IPS-20b (cell line): ENCODE measurements at regions not wholly inside any gene's neighbourhood (a gene's known extent, or its start where the extent isn't known, plus 50 kb on each side); places are given as distances from the start of the nearest gene placed in this dataset.

Experiments
- H3K27ac ChIP-seq: one replicate; pipeline ENCODE4 v1.5.1; 2013; ENCODE audit warnings: low read length
- H3K27me3 ChIP-seq: 2 replicates; pipeline ENCODE4 v1.6.1; 2013; ENCODE audit warnings: mild to moderate bottlenecking, low read length, inconsistent platforms; ENCODE audit not compliant: insufficient read depth
- H3K36me3 ChIP-seq: 2 replicates; pipeline ENCODE4 v1.6.1; 2013; ENCODE audit warnings: low read depth, mild to moderate bottlenecking, inconsistent platforms, low read length, moderate library complexity; ENCODE audit not compliant: insufficient read depth
- H3K4me1 ChIP-seq: 2 replicates; pipeline ENCODE4 v1.6.1; 2013; ENCODE audit warnings: mild to moderate bottlenecking, control low read depth, inconsistent platforms, low read length, moderate library complexity; ENCODE audit not compliant: insufficient read depth
- H3K4me3 ChIP-seq: 2 replicates; pipeline ENCODE4 v1.5.1; 2013; ENCODE audit warnings: mild to moderate bottlenecking, low read length, inconsistent platforms
- H3K9ac ChIP-seq: 2 replicates; pipeline ENCODE4 v1.6.1; 2013; ENCODE audit warnings: low read depth, mild to moderate bottlenecking, inconsistent platforms, low read length, moderate library complexity
- H3K9me3 ChIP-seq: 2 replicates; pipeline ENCODE4 v1.6.1; 2013; ENCODE audit warnings: mild to moderate bottlenecking, low read depth, low read length, inconsistent platforms; ENCODE audit not compliant: insufficient read depth

- H3K4me1 ChIP-seq, result peaks cover 3% of the 10 kb centered on the region
- H3K4me3 ChIP-seq, result no peak overlapping the region
- H3K36me3 ChIP-seq, result no peaks in the 10 kb centered on the region
- H3K9ac ChIP-seq, result no peak overlapping the region
- no peaks in the 10 kb centered on the region for H3K9me3 ChIP-seq
- no peaks in the 10 kb centered on the region for H3K27me3 ChIP-seq
- no peak overlapping the region for H3K27ac ChIP-seq
Observed at GRCh38 chr6:139856562-139856961, 482.1 kb upstream of the CITED2 start.

GRCh38 chr6:139855671-139856311, 481.3 kb upstream of the CITED2 start:
- no peaks in the 10 kb centered on the region for H3K9me3 ChIP-seq
- no peak overlapping the region for H3K9ac ChIP-seq
- H3K27ac ChIP-seq, result no peak overlapping the region

GRCh38 chr6:139853302-139853992, 479.0 kb upstream of the CITED2 start:
- no peaks in the 10 kb centered on the region for H3K27me3 ChIP-seq
- no peak overlapping the region for H3K27ac ChIP-seq
- peaks cover 3% of the 10 kb centered on the region for H3K4me1 ChIP-seq
- no peaks in the 10 kb centered on the region for H3K9me3 ChIP-seq
- H3K4me3 ChIP-seq, result no peak overlapping the region
- H3K36me3 ChIP-seq, result no peaks in the 10 kb centered on the region
- H3K9ac ChIP-seq, result no peak overlapping the region

More at GRCh38 chr6:139855671-139856311, 481.3 kb upstream of the CITED2 start:
- Histone ChIP-seq H3K4me1 (peaks cover 3% of the 10 kb centered on the region), H3K27me3 (no peaks in the 10 kb centered on the region), H3K36me3 (no peaks in the 10 kb centered on the region), H3K4me3 (no peak overlapping the region)

- Histone ChIP-seq H3K27ac (no peak overlapping the region), H3K27me3 (no peaks in the 10 kb centered on the region), H3K9ac (no peak overlapping the region), H3K36me3 (no peaks in the 10 kb centered on the region), H3K4me1 (peaks cover 3% of the 10 kb centered on the region), H3K9me3 (no peaks in the 10 kb centered on the region), H3K4me3 (no peak overlapping the region)
Observed at GRCh38 chr6:139852488-139853140, 478.2 kb upstream of the CITED2 start.

GRCh38 chr6:139852067-139852466, 477.6 kb upstream of the CITED2 start:
- H3K9me3 ChIP-seq, result no peaks in the 10 kb centered on the region
- peaks cover 9% of the 10 kb centered on the region for H3K4me1 ChIP-seq
- no peak overlapping the region for H3K27ac ChIP-seq
- no peaks in the 10 kb centered on the region for H3K27me3 ChIP-seq
- H3K4me3 ChIP-seq, result no peak overlapping the region
- no peaks in the 10 kb centered on the region for H3K36me3 ChIP-seq
- no peak overlapping the region for H3K9ac ChIP-seq

- no peak overlapping the region for H3K4me3 ChIP-seq
- no peaks in the 10 kb centered on the region for H3K36me3 ChIP-seq
- H3K27ac ChIP-seq, result no peak overlapping the region
- no peaks in the 10 kb centered on the region for H3K27me3 ChIP-seq
- H3K9ac ChIP-seq, result no peak overlapping the region
- H3K9me3 ChIP-seq, result no peaks in the 10 kb centered on the region
- H3K4me1 ChIP-seq, result peaks cover 14% of the 10 kb centered on the region
Observed at GRCh38 chr6:139851206-139851605, 476.8 kb upstream of the CITED2 start.

GRCh38 chr6:139850512-139850911, 476.1 kb upstream of the CITED2 start:
- Histone ChIP-seq H3K27ac (no peak overlapping the region), H3K4me3 (no peak overlapping the region), H3K36me3 (no peaks in the 10 kb centered on the region), H3K9me3 (no peaks in the 10 kb centered on the region), H3K4me1 (peaks cover 14% of the 10 kb centered on the region), H3K27me3 (no peaks in the 10 kb centered on the region), H3K9ac (no peak overlapping the region)

- no peaks in the 10 kb centered on the region for H3K27me3 ChIP-seq
- H3K9ac ChIP-seq, result no peak overlapping the region
- no peaks in the 10 kb centered on the region for H3K36me3 ChIP-seq
- no peaks in the 10 kb centered on the region for H3K9me3 ChIP-seq
- H3K4me3 ChIP-seq, result no peak overlapping the region
- no peak overlapping the region for H3K27ac ChIP-seq
- peaks cover 12% of the 10 kb centered on the region for H3K4me1 ChIP-seq
Observed at GRCh38 chr6:139847457-139847813, 473.0 kb upstream of the CITED2 start.

GRCh38 chr6:139846538-139847456, 472.3 kb upstream of the CITED2 start:
- Histone ChIP-seq H3K27ac (no peak overlapping the region), H3K36me3 (no peaks in the 10 kb centered on the region), H3K4me3 (no peak overlapping the region), H3K9ac (no peak overlapping the region), H3K9me3 (no peaks in the 10 kb centered on the region), H3K27me3 (no peaks in the 10 kb centered on the region), H3K4me1 (peaks cover 12% of the 10 kb centered on the region; the same call in 1 of the 2 replicates)

GRCh38 chr6:139844907-139845306, 470.5 kb upstream of the CITED2 start:
- Histone ChIP-seq H3K36me3 (no peaks in the 10 kb centered on the region), H3K27me3 (no peaks in the 10 kb centered on the region), H3K9me3 (no peaks in the 10 kb centered on the region), H3K4me1 (peaks cover 12% of the 10 kb centered on the region; the same call in 1 of the 2 replicates), H3K9ac (no peak overlapping the region), H3K4me3 (no peak overlapping the region), H3K27ac (no peak overlapping the region)

GRCh38 chr6:139841794-139842215, 467.4 kb upstream of the CITED2 start:
- no peak overlapping the region for H3K27ac ChIP-seq
- H3K4me1 ChIP-seq, result peaks cover 3% of the 10 kb centered on the region; the same call in 1 of the 2 replicates
- no peaks in the 10 kb centered on the region for H3K27me3 ChIP-seq
- H3K4me3 ChIP-seq, result no peak overlapping the region
- H3K36me3 ChIP-seq, result no peaks in the 10 kb centered on the region
- H3K9ac ChIP-seq, result no peak overlapping the region
- no peaks in the 10 kb centered on the region for H3K9me3 ChIP-seq
